HCT116 (cell line): ENCODE measurements at regions not wholly inside any gene's neighbourhood (a gene's known extent, or its start where the extent isn't known, plus 50 kb on each side); places are given as distances from the start of the nearest gene placed in this dataset.

Source experiments
- ATAC-seq: fragments of 200-7000 bp; cut with Tn5 transposase; 2 replicates; pipeline ENCODE4 v1.9.1; 2020; ENCODE audit warnings: mild to moderate bottlenecking, moderate library complexity
- BruUV-seq: library from RNA; stranded (reverse); fragments of 400-500 nt; replicated peaks from 2 replicates; lab custom pipeline; 2021; lab: Mats Ljungman, UMichigan
- CTCF ChIA-PET: fragments of 300-600 bp; sonication (Branson Sonifier 250); formaldehyde crosslinking; loops from one replicate; lab custom pipeline; 2021; ENCODE audit warnings: antibody characterized with exemption; lab: Charles Lee
- POLR2A ChIA-PET: fragments of 300-600, 350-600 bp; sonication (Branson Sonifier 250); formaldehyde crosslinking; loops from one replicate; lab custom pipeline; 2021; ENCODE audit warnings: antibody characterized with exemption; lab: Charles Lee
- RAD21 ChIA-PET, 2 experiments: fragments of 300-600 bp; sonication (Branson Sonifier 250); formaldehyde crosslinking; loops; one replicate each; lab custom pipeline; 2023; ENCODE audit warnings: low total read pairs in 2 of 2; ENCODE audit not compliant: uncharacterized antibody in 2 of 2, unreplicated experiment in 2 of 2, low non-redundant PET in 1 of 2; lab: Charles Lee
- DNase-seq: peaks from one replicate; pipeline ENCODE4 v3.0.0-alpha.2; 2010; ENCODE audit warnings: low read depth, low spot score
- H2AFZ ChIP-seq: fragments of 200-600 bp; shearing (Covaris generic), sonication (generic); 2 replicates; pipeline ENCODE4 v1.6.1; 2017; ENCODE audit warnings: low read depth, mixed run types, mixed read lengths, antibody characterized with exemption, low read length; ENCODE audit not compliant: poor library complexity, severe bottlenecking
- H3K27ac ChIP-seq: 2 replicates; pipeline ENCODE4 v1.5.1; 2012; ENCODE audit warnings: low read depth, low read length
- H3K27me3 ChIP-seq: fragments of 200-600 bp; sonication (generic); 2 replicates; pipeline ENCODE4 v1.6.1; 2016; ENCODE audit warnings: mixed run types, low read length, mixed read lengths; ENCODE audit not compliant: insufficient read depth
- H3K36me3 ChIP-seq, 2 experiments: fragments of 200-500 bp in 1 of 2; fragments of 200-600 bp in 1 of 2; sonication (Bioruptor generic) in 1 of 2; sonication (generic) in 1 of 2; 2 replicates each; pipeline versions ENCODE4 v1.5.1 to v1.6.1; 2014 to 2016; ENCODE audit warnings: low read length in 2 of 2, inconsistent platforms in 1 of 2, mixed read lengths in 1 of 2, mixed run types in 1 of 2; ENCODE audit not compliant: insufficient read depth in 2 of 2, control insufficient read depth in 1 of 2
- H3K4me1 ChIP-seq, 2 experiments: fragments of 200-600 bp in 1 of 2; sonication (generic) in 1 of 2; 2 replicates each; pipeline versions ENCODE4 v1.5.1 to v1.6.1; 2012 to 2017; ENCODE audit warnings: low read length in 2 of 2, inconsistent platforms in 1 of 2, mild to moderate bottlenecking in 1 of 2, mixed read lengths in 1 of 2, mixed run types in 1 of 2, moderate library complexity in 1 of 2; ENCODE audit not compliant: insufficient read depth in 2 of 2, control insufficient read depth in 1 of 2
- H3K4me2 ChIP-seq: fragments of 200-600 bp; sonication (generic); 2 replicates; pipeline ENCODE4 v1.6.1; 2017; ENCODE audit warnings: mixed run types, low read length, mixed read lengths
- H3K4me3 ChIP-seq, 2 experiments: fragments of 200-600 bp in 1 of 2; sonication (generic) in 1 of 2; replicated peaks in 1 of 2; 2 replicates each; pipeline ENCODE4 v1.5.1; 2011 to 2016; ENCODE audit warnings: low read length in 2 of 2, control low read depth in 1 of 2, low read depth in 1 of 2, mild to moderate bottlenecking in 1 of 2, mixed read lengths in 1 of 2, mixed run types in 1 of 2
- H3K79me2 ChIP-seq: fragments of 200-600 bp; sonication (generic); 2 replicates; pipeline ENCODE4 v1.6.1; 2017; ENCODE audit warnings: mild to moderate bottlenecking, mixed run types, low read length, moderate library complexity, mixed read lengths; ENCODE audit not compliant: insufficient read depth
- H3K9ac ChIP-seq: fragments of 200-600 bp; sonication (generic); 2 replicates; pipeline ENCODE4 v1.6.1; 2016; ENCODE audit warnings: low read length, mixed read lengths
- H3K9me2 ChIP-seq: fragments of 200-600 bp; sonication (generic), shearing (Covaris generic); 2 replicates; pipeline ENCODE4 v1.6.1; 2017; ENCODE audit warnings: mixed run types, mild to moderate bottlenecking, moderate library complexity; ENCODE audit not compliant: insufficient read depth
- H3K9me3 ChIP-seq, 2 experiments: fragments of 200-500 bp in 1 of 2; fragments of 200-600 bp in 1 of 2; sonication (Bioruptor generic) in 1 of 2; sonication (generic) in 1 of 2; 2 replicates each; pipeline ENCODE4 v1.6.1; 2014 to 2017; ENCODE audit warnings: low read length in 2 of 2, mixed read lengths in 2 of 2, inconsistent platforms in 1 of 2, low read depth in 1 of 2, mild to moderate bottlenecking in 1 of 2, mixed run types in 1 of 2, moderate library complexity in 1 of 2; ENCODE audit not compliant: control insufficient read depth in 1 of 2, insufficient read depth in 1 of 2
- H4K20me1 ChIP-seq: fragments of 200-600 bp; sonication (generic), shearing (Covaris generic); 2 replicates; pipeline ENCODE4 v1.6.1; 2017; ENCODE audit warnings: mixed run types, mild to moderate bottlenecking, moderate library complexity; ENCODE audit not compliant: insufficient read depth
- ATF3 ChIP-seq: IDR thresholded peaks from 2 replicates; pipeline ENCODE4 v1.6.1; 2012
- CBX3 ChIP-seq: IDR thresholded peaks from 2 replicates; pipeline ENCODE4 v1.6.1; 2012; ENCODE audit warnings: low read depth
- CEBPB ChIP-seq: IDR thresholded peaks from 2 replicates; pipeline ENCODE4 v1.6.1; 2012; ENCODE audit warnings: low read depth
- EGR1 ChIP-seq: IDR thresholded peaks from 2 replicates; pipeline ENCODE4 v1.6.1; 2012; ENCODE audit warnings: low read depth
- ELF1 ChIP-seq: IDR thresholded peaks from 2 replicates; pipeline ENCODE4 v1.6.1; 2012; ENCODE audit warnings: low read depth, borderline replicate concordance
- EZH2phosphoT487 ChIP-seq: fragments of 200-600 bp; IDR thresholded peaks from 2 replicates; pipeline ENCODE4 v1.6.1; 2018; ENCODE audit warnings: antibody characterized with exemption, borderline replicate concordance
- FOSL1 ChIP-seq: IDR thresholded peaks from 2 replicates; pipeline ENCODE4 v1.6.1; 2012; ENCODE audit warnings: low read depth
- JUND ChIP-seq: IDR thresholded peaks from 2 replicates; pipeline ENCODE4 v1.6.1; 2012
- MAX ChIP-seq: IDR thresholded peaks from 2 replicates; pipeline ENCODE4 v1.6.1; 2012
- POLR2A ChIP-seq: IDR thresholded peaks from 2 replicates; pipeline ENCODE4 v1.7.0; 2011; ENCODE audit warnings: borderline replicate concordance; ENCODE audit not compliant: insufficient read depth, insufficient read length; ENCODE audit errors: extremely low read depth
- POLR2AphosphoS5 ChIP-seq: IDR thresholded peaks from 2 replicates; pipeline ENCODE4 v1.6.1; 2011; ENCODE audit warnings: mild to moderate bottlenecking, low read depth, low read length, moderate library complexity
- SIN3A ChIP-seq: IDR thresholded peaks from 2 replicates; pipeline ENCODE4 v1.6.1; 2012; ENCODE audit warnings: low read depth
- SP1 ChIP-seq: IDR thresholded peaks from 2 replicates; pipeline ENCODE4 v1.6.1; 2012; ENCODE audit warnings: low read depth
- SRF ChIP-seq: IDR thresholded peaks from 2 replicates; pipeline ENCODE4 v1.6.1; 2012; ENCODE audit warnings: low read depth
- TCF7L2 ChIP-seq: IDR thresholded peaks from 2 replicates; pipeline ENCODE4 v1.7.0; 2011; ENCODE audit warnings: borderline replicate concordance, inconsistent platforms; ENCODE audit not compliant: insufficient read depth, insufficient read length; ENCODE audit errors: extremely low read depth
- YY1 ChIP-seq: IDR thresholded peaks from 2 replicates; pipeline ENCODE4 v1.6.1; 2011; ENCODE audit warnings: low read length, low read depth, moderate library complexity, mild to moderate bottlenecking; ENCODE audit not compliant: insufficient replicate concordance; ENCODE audit errors: extremely low read depth
- ZBTB33 ChIP-seq: IDR thresholded peaks from 2 replicates; pipeline ENCODE4 v1.6.1; 2011; ENCODE audit warnings: mild to moderate bottlenecking, low read length, moderate library complexity; ENCODE audit not compliant: insufficient replicate concordance; ENCODE audit errors: extremely low read depth
- ZFX ChIP-seq: fragments of 450-650 bp; IDR thresholded peaks from 2 replicates; pipeline ENCODE4 v1.6.1; 2017
- ZNF274 ChIP-seq: fragments of 200-500 bp; sonication (Bioruptor generic); IDR thresholded peaks from 2 replicates; pipeline ENCODE4 v1.6.1; 2014; ENCODE audit warnings: mild to moderate bottlenecking, low read depth, low read length, inconsistent platforms
- intact Hi-C: fragments of 100-400 bp; cut with micrococcal nuclease; formaldehyde crosslinking; loops from 2 replicates; pipeline ENCODE4 v1.10.0; 2022

GRCh38 chr4:27078934-27079455 is 218.4 kb downstream of the STIM2 start (continued):
- TF ChIP-seq YY1 = no peak
- TF ChIP-seq ZNF274 = no peak
- no peak for TF ChIP-seq CBX3
- TF ChIP-seq TCF7L2 = no peak
- no peak for TF ChIP-seq SP1
- TF ChIP-seq EGR1 = no peak
- TF ChIP-seq SRF = no peak

GRCh38 chr4:27081675-27082586 is 221.3 kb downstream of the STIM2 start:
- H3K27ac ChIP-seq = no peak overlapping the region
- no peak overlapping the region for H3K4me3 ChIP-seq
- no peaks in the 10 kb centered on the region for H3K9me2 ChIP-seq
- TF ChIP-seq POLR2AphosphoS5 (no peak), ATF3 (no peak), TCF7L2 (no peak), ELF1 (no peak), JUND (no peak), YY1 (no peak), CBX3 (no peak), SP1 (no peak), MAX (no peak), SIN3A (no peak), FOSL1 (no peak), CEBPB (no peak), ZBTB33 (no peak), EZH2phosphoT487 (no peak), ZFX (no peak), POLR2A (no peak), EGR1 (no peak)
- intact Hi-C loops = no loop called here
- BruUV-seq = no TSS peak
- ATAC-seq (no peak), DNase-seq (no peak)
- H3K9me3 ChIP-seq = no peaks in the 10 kb centered on the region
- H3K4me2 ChIP-seq = no peak overlapping the region
- no peak overlapping the region for H2AFZ ChIP-seq
- H3K9ac ChIP-seq = no peak overlapping the region
- POLR2A ChIA-PET = no interaction called here
- H3K27me3 ChIP-seq = peaks cover 35% of the 10 kb centered on the region; the same call in 1 of the 2 replicates
- CTCF ChIA-PET = no interaction called here
- peaks cover 0 to 7% of the 10 kb centered on the region in 2 experiments; a peak in 2 of 4 replicates for H3K4me1 ChIP-seq
- RAD21 ChIA-PET = no interaction called here
- no peaks in the 10 kb centered on the region for H3K79me2 ChIP-seq
- H4K20me1 ChIP-seq = no peaks in the 10 kb centered on the region
- H3K36me3 ChIP-seq = no peaks in the 10 kb centered on the region
